ENCODE measurements at regions not wholly inside any gene's neighbourhood (a gene's known extent, or its start where the extent isn't known, plus 50 kb on each side); places are given as distances from the start of the nearest gene placed in this dataset.

DNA sequence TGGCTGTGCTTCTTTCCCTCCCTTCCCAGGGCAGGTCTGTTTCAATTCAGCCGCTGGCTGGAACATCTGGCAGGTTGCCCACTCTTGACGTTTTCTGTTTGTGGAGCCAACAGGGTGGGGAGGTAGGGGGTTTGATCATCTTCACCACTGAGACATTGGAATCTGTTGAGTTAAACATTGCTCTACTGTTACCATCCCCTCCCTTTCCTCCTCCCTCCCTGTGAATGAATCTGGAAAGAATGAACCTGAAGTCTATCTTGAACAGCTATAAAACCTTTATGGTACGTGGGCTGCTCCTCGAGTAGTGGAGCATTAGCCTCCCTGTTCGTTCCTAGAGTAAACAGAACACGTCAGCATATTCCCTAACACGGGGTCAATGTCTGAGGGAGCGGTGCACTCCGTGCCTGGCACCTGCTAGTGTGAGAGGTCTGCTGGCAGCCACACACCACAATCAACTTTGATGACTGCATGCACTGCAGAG lies 249.9 kb upstream of the RBBP8 start:
- Histone ChIP-seq H3K9ac (ENCODE audit: low read length in 3 of 3) (no peak overlapping the region), H3K36me3 (ENCODE audit: control insufficient read depth in 2 of 3, insufficient read depth in 3 of 3, low read length in 3 of 3) (no peaks in the 10 kb centered on the region), H3K9me3 (ENCODE audit: control insufficient read depth in 2 of 3, insufficient read depth in 1 of 3, low read length in 3 of 3) (no peaks in the 10 kb centered on the region), H3K4me1 (ENCODE audit: control insufficient read depth in 2 of 3, insufficient read depth in 2 of 3, low read depth in 1 of 3, low read length in 3 of 3) (peaks cover 0 to 2% (median 0%) of the 10 kb centered on the region in 3 donors), H3K27me3 (ENCODE audit: control insufficient read depth, insufficient read depth, low read length) (no peaks in the 10 kb centered on the region), H3K27ac (ENCODE audit: low read depth in 2 of 2, low read length in 2 of 2) (peak overlapping the region in 1 of 2 donors; percentile 57), H3K4me3 (ENCODE audit: low read length in 3 of 3) (peak overlapping the region in 2 of 3 donors; percentile 16 to 31)
- DNase-seq, result peak; percentile 83 to 93 (median 87)
- intact Hi-C loops (cut with DNase I), result no loop called here
- no peak for TF ChIP-seq CTCF (IDR thresholded peaks at IDR 0.05; ENCODE audit: borderline replicate concordance, extremely low read depth, insufficient read depth)
- no peak for FAIRE-seq

DNA sequence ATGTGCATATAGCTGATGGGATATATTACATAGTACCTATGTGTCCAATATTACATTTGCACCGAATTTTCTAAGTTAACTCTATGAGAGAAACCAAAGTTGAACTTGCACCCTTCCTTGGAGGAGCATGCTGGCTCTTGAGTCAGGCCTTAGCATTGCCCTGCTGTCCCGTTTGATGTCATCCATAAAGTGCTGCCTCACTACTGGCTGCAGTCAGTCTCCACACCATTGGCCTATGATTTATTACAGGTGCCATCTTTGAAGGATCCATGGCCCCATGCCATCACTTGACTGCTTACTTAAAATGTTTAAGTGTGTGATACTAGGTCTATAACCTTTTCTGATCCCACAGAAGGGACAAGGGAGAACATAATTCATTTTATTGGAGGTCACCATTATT lies 249.3 kb upstream of the RBBP8 start:
- Histone ChIP-seq H3K9ac (ENCODE audit: low read length in 3 of 3) (no peak overlapping the region), H3K4me1 (ENCODE audit: control insufficient read depth in 2 of 3, insufficient read depth in 2 of 3, low read depth in 1 of 3, low read length in 3 of 3) (peaks cover 0 to 2% (median 0%) of the 10 kb centered on the region in 3 donors), H3K4me3 (ENCODE audit: low read length in 3 of 3) (no peak overlapping the region), H3K27ac (ENCODE audit: low read depth in 2 of 2, low read length in 2 of 2) (no peak overlapping the region), H3K36me3 (ENCODE audit: control insufficient read depth in 2 of 3, insufficient read depth in 3 of 3, low read length in 3 of 3) (no peaks in the 10 kb centered on the region), H3K9me3 (ENCODE audit: control insufficient read depth in 2 of 3, insufficient read depth in 1 of 3, low read length in 3 of 3) (no peaks in the 10 kb centered on the region), H3K27me3 (ENCODE audit: control insufficient read depth, insufficient read depth, low read length) (no peaks in the 10 kb centered on the region)
- FAIRE-seq (no peak), DNase-seq (no peak)
- no peak for TF ChIP-seq CTCF (IDR thresholded peaks at IDR 0.05; ENCODE audit: borderline replicate concordance, extremely low read depth, insufficient read depth)
- intact Hi-C loops (cut with DNase I), result no loop called here

GRCh38 chr18:22684268-22684667 lies 248.9 kb upstream of the RBBP8 start:
- no peak for FAIRE-seq
- Histone ChIP-seq H3K27ac (ENCODE audit: low read depth in 2 of 2, low read length in 2 of 2) (no peak overlapping the region), H3K9ac (ENCODE audit: low read length in 3 of 3) (no peak overlapping the region), H3K27me3 (ENCODE audit: control insufficient read depth, insufficient read depth, low read length) (no peaks in the 10 kb centered on the region), H3K9me3 (ENCODE audit: control insufficient read depth in 2 of 3, insufficient read depth in 1 of 3, low read length in 3 of 3) (no peaks in the 10 kb centered on the region), H3K4me1 (ENCODE audit: control insufficient read depth in 2 of 3, insufficient read depth in 2 of 3, low read depth in 1 of 3, low read length in 3 of 3) (peaks cover 0 to 2% (median 0%) of the 10 kb centered on the region in 3 donors), H3K36me3 (ENCODE audit: control insufficient read depth in 2 of 3, insufficient read depth in 3 of 3, low read length in 3 of 3) (no peaks in the 10 kb centered on the region), H3K4me3 (ENCODE audit: low read length in 3 of 3) (no peak overlapping the region)
- intact Hi-C loops (cut with DNase I), result no loop called here
- TF ChIP-seq CTCF (IDR thresholded peaks at IDR 0.05; ENCODE audit: borderline replicate concordance, extremely low read depth, insufficient read depth), result no peak
- DNase-seq, result no peak

GRCh38 chr18:22685788-22686187 lies 247.3 kb upstream of the RBBP8 start:
- peaks cover 0 to 2% (median 0%) of the 10 kb centered on the region in 3 donors for H3K4me1 ChIP-seq (ENCODE audit: control insufficient read depth in 2 of 3, insufficient read depth in 2 of 3, low read depth in 1 of 3, low read length in 3 of 3)
- no peak for DNase-seq
- H3K4me3 ChIP-seq (ENCODE audit: low read length in 3 of 3), result no peak overlapping the region
- H3K27me3 ChIP-seq (ENCODE audit: control insufficient read depth, insufficient read depth, low read length), result no peaks in the 10 kb centered on the region
- no peak overlapping the region for H3K9ac ChIP-seq (ENCODE audit: low read length in 3 of 3)
- intact Hi-C loops (cut with DNase I), result no loop called here
- TF ChIP-seq CTCF (IDR thresholded peaks at IDR 0.05; ENCODE audit: borderline replicate concordance, extremely low read depth, insufficient read depth), result no peak
- H3K9me3 ChIP-seq (ENCODE audit: control insufficient read depth in 2 of 3, insufficient read depth in 1 of 3, low read length in 3 of 3), result no peaks in the 10 kb centered on the region
- H3K36me3 ChIP-seq (ENCODE audit: control insufficient read depth in 2 of 3, insufficient read depth in 3 of 3, low read length in 3 of 3), result no peaks in the 10 kb centered on the region
- no peak overlapping the region for H3K27ac ChIP-seq (ENCODE audit: low read depth in 2 of 2, low read length in 2 of 2)
- no peak for FAIRE-seq
